CD14-positive monocyte (primary cell): ENCODE measurements at regions not wholly inside any gene's neighbourhood (a gene's known extent, or its start where the extent isn't known, plus 50 kb on each side); places are given as distances from the start of the nearest gene placed in this dataset.

ENCODE experiments used
- DNase-seq, 3 donors: peaks; one replicate each; pipeline ENCODE4 v3.0.0-alpha.2; 2011 to 2022
- H2AFZ ChIP-seq: 2 replicates; pipeline ENCODE4 v1.6.0; 2012; ENCODE audit warnings: mild to moderate bottlenecking, low read depth, low read length, inconsistent platforms; ENCODE audit not compliant: insufficient read depth, poor library complexity, severe bottlenecking
- H3K27ac ChIP-seq, 2 donors: 1 replicate in 1 of 2; 2 replicates in 1 of 2; pipeline ENCODE4 v1.5.1; 2012 to 2013; ENCODE audit warnings: low read length in 2 of 2, control low read depth in 1 of 2, inconsistent platforms in 1 of 2, low read depth in 1 of 2, mild to moderate bottlenecking in 1 of 2
- H3K27me3 ChIP-seq, 2 donors: one replicate each; pipeline versions ENCODE4 v1.6.0 to v1.6.1; 2011 to 2013; ENCODE audit warnings: low read length in 2 of 2; ENCODE audit not compliant: control insufficient read depth in 2 of 2, insufficient read depth in 2 of 2
- H3K36me3 ChIP-seq, 2 donors: replicated peaks in 1 of 2; 1 replicate in 1 of 2; 2 replicates in 1 of 2; pipeline versions ENCODE4 v1.5.1 to v1.6.1; 2012 to 2013; ENCODE audit warnings: low read length in 2 of 2, control low read depth in 1 of 2, inconsistent platforms in 1 of 2, mild to moderate bottlenecking in 1 of 2; ENCODE audit not compliant: insufficient read depth in 2 of 2, control insufficient read depth in 1 of 2
- H3K4me1 ChIP-seq, 2 donors: 1 replicate in 1 of 2; 2 replicates in 1 of 2; pipeline versions ENCODE4 v1.5.1 to v1.6.1; 2012 to 2013; ENCODE audit warnings: low read length in 2 of 2, control low read depth in 1 of 2, inconsistent platforms in 1 of 2, mild to moderate bottlenecking in 1 of 2, moderate library complexity in 1 of 2; ENCODE audit not compliant: insufficient read depth in 2 of 2, control insufficient read depth in 1 of 2
- H3K4me2 ChIP-seq: replicated peaks from 2 replicates; pipeline ENCODE3; 2012; ENCODE audit warnings: low read length, moderate library complexity, mild to moderate bottlenecking; ENCODE audit not compliant: poor library complexity, severe bottlenecking; ENCODE audit errors: extremely low read depth
- H3K4me3 ChIP-seq, 3 experiments: fragments of 200-600 bp in 1 of 3; sonication (generic) in 1 of 3; replicated peaks in 1 of 3; 1 replicate in 2 of 3; 2 replicates in 1 of 3; pipeline ENCODE4 v1.5.1; 2011 to 2013; ENCODE audit warnings: low read length in 3 of 3, mild to moderate bottlenecking in 3 of 3, control low read depth in 2 of 3, low read depth in 2 of 3, inconsistent platforms in 1 of 3, moderate library complexity in 1 of 3
- H3K79me2 ChIP-seq: 2 replicates; pipeline ENCODE4 v1.6.0; 2012; ENCODE audit warnings: mild to moderate bottlenecking, control low read depth, inconsistent platforms, low read length, moderate library complexity; ENCODE audit not compliant: insufficient read depth
- H3K9ac ChIP-seq: 2 replicates; pipeline ENCODE4 v1.6.0; 2017; ENCODE audit warnings: low read length, mild to moderate bottlenecking; ENCODE audit not compliant: insufficient read depth, poor library complexity, severe bottlenecking
- H3K9me3 ChIP-seq, 2 donors: replicated peaks in 1 of 2; 1 replicate in 1 of 2; 2 replicates in 1 of 2; pipeline versions ENCODE4 v1.5.1 to v1.6.1; 2012 to 2013; ENCODE audit warnings: low read length in 2 of 2, control low read depth in 1 of 2; ENCODE audit not compliant: control insufficient read depth in 1 of 2, insufficient read depth in 1 of 2
- H4K20me1 ChIP-seq: 2 replicates; pipeline ENCODE4 v1.6.0; 2012; ENCODE audit warnings: mild to moderate bottlenecking, low read length, control low read depth, moderate library complexity; ENCODE audit not compliant: insufficient read depth
- H3K27ac Mint-ChIP-seq, 7 donors: one replicate each; pipeline ENCODE4 v1.8.0; 2020; ENCODE audit warnings: mild to moderate bottlenecking in 7 of 7, mixed read lengths in 7 of 7, moderate library complexity in 6 of 7, inconsistent platforms in 2 of 7
- H3K27me3 Mint-ChIP-seq, 3 donors: one replicate each; pipeline ENCODE4 v1.8.0; 2021 to 2022; ENCODE audit warnings: low read depth in 3 of 3, mild to moderate bottlenecking in 3 of 3, mixed read lengths in 3 of 3, moderate library complexity in 3 of 3, inconsistent platforms in 1 of 3
- H3K36me3 Mint-ChIP-seq, 2 donors: one replicate each; pipeline ENCODE4 v1.8.0; 2020; ENCODE audit warnings: mixed read lengths in 2 of 2, inconsistent platforms in 1 of 2, mild to moderate bottlenecking in 1 of 2
- H3K4me1 Mint-ChIP-seq: one replicate; pipeline ENCODE4 v1.8.0; 2020; ENCODE audit warnings: mild to moderate bottlenecking, mixed read lengths
- H3K4me3 Mint-ChIP-seq, 2 donors: one replicate each; pipeline ENCODE4 v1.8.0; 2020; ENCODE audit warnings: mild to moderate bottlenecking in 2 of 2, mixed read lengths in 2 of 2, moderate library complexity in 1 of 2
- H3K9me3 Mint-ChIP-seq, 7 donors: one replicate each; pipeline ENCODE4 v1.8.0; 2020 to 2022; ENCODE audit warnings: mixed read lengths in 7 of 7, mild to moderate bottlenecking in 6 of 7, moderate library complexity in 6 of 7, inconsistent platforms in 2 of 7
- CTCF ChIP-seq: fragments of 200-600 bp; IDR thresholded peaks from one replicate; pipeline ENCODE4 v1.8.0; 2022; ENCODE audit warnings: antibody characterized with exemption, mild to moderate bottlenecking
- WGBS: methylation state at CpG from one replicate; pipeline ENCODE4 v1.1.5; 2013; ENCODE audit warnings: missing lambda C conversion rate; ENCODE audit not compliant: insufficient coverage; 5-methylcytosine and 5-hydroxymethylcytosine counted together
- intact Hi-C, 2 donors: fragments of 100-400 bp; cut with micrococcal nuclease; formaldehyde crosslinking; loops; one replicate each; pipeline versions ENCODE4 v1.15.0 to v1.15.1; 2023

- Mint-ChIP-seq H3K4me1 (no peaks in the 10 kb centered on the region), H3K4me3 (no peak overlapping the region), H3K27me3 (peaks cover 0 to 3% (median 0%) of the 10 kb centered on the region in 3 donors), H3K9me3 (peaks cover 0 to 6% (median 0%) of the 10 kb centered on the region in 7 donors), H3K27ac (no peak overlapping the region), H3K36me3 (no peaks in the 10 kb centered on the region)
- Histone ChIP-seq H3K4me3 (no peak overlapping the region), H4K20me1 (no peaks in the 10 kb centered on the region), H3K4me1 (no peaks in the 10 kb centered on the region), H3K27ac (no peak overlapping the region), H3K9me3 (peaks cover 0 to 2% of the 10 kb centered on the region in 2 donors), H3K27me3 (no peaks in the 10 kb centered on the region), H2AFZ (no peak overlapping the region), H3K4me2 (no peak overlapping the region), H3K79me2 (no peaks in the 10 kb centered on the region), H3K36me3 (no peaks in the 10 kb centered on the region), H3K9ac (no peak overlapping the region)
- no CpG with 5 or more reads among the region's 2 CpGs for WGBS
- intact Hi-C loops, result no loop called here
- no peak for DNase-seq
- TF ChIP-seq CTCF, result no peak
Measured at GRCh38 chr17:70888324-70888723, 719.0 kb downstream of the KCNJ2 start.

- Histone ChIP-seq H3K4me2 (no peak overlapping the region), H3K27me3 (no peaks in the 10 kb centered on the region), H3K79me2 (no peaks in the 10 kb centered on the region), H4K20me1 (no peaks in the 10 kb centered on the region), H2AFZ (no peak overlapping the region), H3K4me3 (no peak overlapping the region), H3K36me3 (no peaks in the 10 kb centered on the region), H3K9me3 (peaks cover 5 to 6% of the 10 kb centered on the region in 2 donors), H3K9ac (no peak overlapping the region), H3K27ac (no peak overlapping the region), H3K4me1 (no peaks in the 10 kb centered on the region)
- H3K27ac Mint-ChIP-seq, result no peak overlapping the region
- intact Hi-C loops, result no loop called here
- peaks cover 0 to 3% (median 0%) of the 10 kb centered on the region in 3 donors for H3K27me3 Mint-ChIP-seq
- no CpG with 5 or more reads among the region's 4 CpGs for WGBS
- peaks cover 2 to 9% (median 6%) of the 10 kb centered on the region in 7 donors for H3K9me3 Mint-ChIP-seq
- TF ChIP-seq CTCF, result no peak
- no peaks in the 10 kb centered on the region for H3K36me3 Mint-ChIP-seq
- no peaks in the 10 kb centered on the region for H3K4me1 Mint-ChIP-seq
- DNase-seq, result no peak
- H3K4me3 Mint-ChIP-seq, result no peak overlapping the region
Measured at GRCh38 chr17:70891306-70891705, 722.0 kb downstream of the KCNJ2 start.
